ENCODE measurements at regions not wholly inside any gene's neighbourhood (a gene's known extent, or its start where the extent isn't known, plus 50 kb on each side); places are given as distances from the start of the nearest gene placed in this dataset.

GRCh38 chr14:71739273-71739990 lies 192.8 kb upstream of the RGS6 start:
- no peak for TF ChIP-seq EZH2 (IDR thresholded peaks at IDR 0.05; ENCODE audit: insufficient read depth, low read length)
- TF ChIP-seq, protein P1, sequence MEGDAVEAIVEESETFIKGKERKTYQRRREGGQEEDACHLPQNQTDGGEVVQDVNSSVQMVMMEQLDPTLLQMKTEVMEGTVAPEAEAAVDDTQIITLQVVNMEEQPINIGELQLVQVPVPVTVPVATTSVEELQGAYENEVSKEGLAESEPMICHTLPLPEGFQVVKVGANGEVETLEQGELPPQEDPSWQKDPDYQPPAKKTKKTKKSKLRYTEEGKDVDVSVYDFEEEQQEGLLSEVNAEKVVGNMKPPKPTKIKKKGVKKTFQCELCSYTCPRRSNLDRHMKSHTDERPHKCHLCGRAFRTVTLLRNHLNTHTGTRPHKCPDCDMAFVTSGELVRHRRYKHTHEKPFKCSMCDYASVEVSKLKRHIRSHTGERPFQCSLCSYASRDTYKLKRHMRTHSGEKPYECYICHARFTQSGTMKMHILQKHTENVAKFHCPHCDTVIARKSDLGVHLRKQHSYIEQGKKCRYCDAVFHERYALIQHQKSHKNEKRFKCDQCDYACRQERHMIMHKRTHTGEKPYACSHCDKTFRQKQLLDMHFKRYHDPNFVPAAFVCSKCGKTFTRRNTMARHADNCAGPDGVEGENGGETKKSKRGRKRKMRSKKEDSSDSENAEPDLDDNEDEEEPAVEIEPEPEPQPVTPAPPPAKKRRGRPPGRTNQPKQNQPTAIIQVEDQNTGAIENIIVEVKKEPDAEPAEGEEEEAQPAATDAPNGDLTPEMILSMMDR (IDR thresholded peaks at IDR 0.05; ENCODE audit: insufficient read depth, low read depth, low read length), result no peak
